GDM1 (cell line): ENCODE measurements at regions not wholly inside any gene's neighbourhood (a gene's known extent, or its start where the extent isn't known, plus 50 kb on each side); places are given as distances from the start of the nearest gene placed in this dataset.

Experiments used
- DNase-seq: peaks from one replicate; lab custom pipeline; 2025; lab: John Stamatoyannopoulos, UW

GRCh38 chr2:221064058-221064854, 507.8 kb downstream of the EPHA4 start:
- no peak for DNase-seq

DNA sequence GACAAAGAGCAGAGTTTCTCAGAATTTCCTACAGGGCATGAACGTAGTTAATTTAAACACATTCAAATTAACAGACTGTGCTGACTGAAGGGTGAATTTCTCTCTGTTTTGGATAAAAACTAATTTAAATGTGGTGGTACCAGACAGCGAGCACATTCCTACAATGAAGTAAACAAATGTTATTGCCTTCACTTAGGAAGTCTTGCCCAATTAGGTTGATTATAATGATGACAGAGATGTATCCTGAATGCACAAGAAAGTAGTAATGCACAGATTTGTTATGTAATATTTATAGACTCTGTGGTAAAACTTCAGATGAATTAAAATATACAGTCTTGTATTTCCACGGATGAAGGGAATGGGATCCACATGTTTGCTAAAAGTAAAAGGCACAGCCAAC, 507.2 kb downstream of the EPHA4 start:
- no peak for DNase-seq

GRCh38 chr2:221068123-221068522, 504.0 kb downstream of the EPHA4 start:
- no peak for DNase-seq

DNA sequence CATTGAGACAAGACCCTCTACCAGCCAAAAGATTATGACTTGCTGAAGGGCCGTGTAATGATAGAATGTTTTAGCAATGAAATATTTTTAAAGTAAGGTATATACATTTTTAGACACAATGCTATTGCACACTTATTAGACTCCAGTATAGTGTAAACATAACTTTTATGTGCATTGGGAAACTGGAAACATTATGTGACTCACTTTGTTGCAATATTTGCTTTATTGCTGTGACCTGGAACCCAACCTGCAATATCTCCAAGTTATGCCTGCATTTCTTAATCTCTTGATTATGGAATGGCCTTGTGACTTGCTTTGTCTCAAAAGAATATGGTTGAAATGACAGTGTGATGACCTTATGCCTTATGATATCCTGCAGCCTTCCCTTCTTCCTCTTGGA, 502.0 kb downstream of the EPHA4 start:
- no peak for DNase-seq

DNA sequence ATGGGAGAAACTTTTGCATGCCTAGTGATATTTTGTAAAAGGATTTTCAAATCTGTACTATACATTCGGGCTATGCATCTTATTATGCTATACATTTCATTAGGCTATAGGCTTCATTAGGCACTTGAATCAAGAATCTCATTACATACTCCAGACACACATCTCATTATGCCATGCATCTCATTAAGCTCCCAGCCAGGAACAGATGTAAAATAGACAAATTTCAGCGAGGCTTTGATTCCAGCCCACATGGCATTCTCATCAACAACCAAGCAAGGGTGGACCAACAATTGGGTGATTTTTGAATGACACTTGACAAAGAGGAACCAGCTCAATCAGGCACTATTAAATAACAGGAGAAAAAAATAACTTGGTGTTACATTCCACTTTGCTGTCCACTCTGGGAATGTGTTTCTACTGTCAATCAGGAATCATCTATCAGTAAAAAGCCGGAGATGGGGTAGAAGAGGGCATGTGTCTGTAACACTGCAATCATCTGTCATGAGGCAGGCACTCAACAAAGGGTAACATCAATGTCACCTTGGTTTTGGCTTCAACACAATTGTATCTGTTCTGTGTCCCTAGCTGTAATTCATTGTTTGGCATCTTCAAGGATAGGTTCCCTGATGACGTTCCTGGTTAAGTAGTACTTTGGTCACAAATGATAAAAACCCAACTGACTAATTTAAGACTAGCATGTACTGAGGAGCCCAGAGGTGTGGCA, 498.6 kb downstream of the EPHA4 start:
- no peak for DNase-seq

GRCh38 chr2:221074238-221074637, 497.9 kb downstream of the EPHA4 start:
- DNase-seq: no peak

DNA sequence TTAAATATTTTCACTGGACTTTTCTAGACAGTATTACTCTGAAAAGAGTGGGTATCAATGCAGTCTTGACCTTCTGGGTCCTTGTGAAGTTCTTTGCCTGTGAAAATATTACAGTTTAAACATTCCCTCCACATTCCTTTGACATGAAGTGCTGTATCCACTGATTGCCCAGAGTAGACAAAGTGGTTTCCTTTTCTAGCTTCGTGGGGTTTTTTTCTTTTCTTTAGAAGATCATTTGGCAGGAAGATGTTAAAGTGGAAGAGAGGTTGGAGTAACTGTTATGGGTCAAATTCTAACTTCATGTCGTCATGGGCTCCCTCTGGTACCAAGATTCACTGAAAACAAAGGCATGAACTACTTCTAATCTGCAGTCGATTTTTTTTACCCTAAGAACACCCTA, 496.9 kb downstream of the EPHA4 start:
- DNase-seq: no peak

DNA sequence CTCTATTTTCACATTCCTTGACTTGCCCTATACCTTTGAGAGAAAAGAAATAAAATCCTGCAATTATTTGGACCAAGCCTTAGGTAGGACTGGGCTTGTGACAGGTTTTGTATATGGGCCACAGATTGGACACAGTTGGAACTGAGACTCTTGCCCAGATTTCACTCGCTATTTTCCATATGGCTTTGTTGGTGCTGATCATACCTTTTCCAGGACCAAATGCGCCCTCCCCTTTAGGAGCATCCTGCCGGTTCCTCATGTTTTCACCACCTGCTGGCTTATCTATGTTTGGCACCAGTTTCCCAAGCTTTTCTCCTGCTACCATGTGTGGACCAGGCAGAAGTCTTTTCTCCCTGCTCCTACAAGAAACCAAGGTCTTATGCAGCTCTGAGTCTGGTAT, 494.9 kb downstream of the EPHA4 start:
- no peak for DNase-seq

DNA sequence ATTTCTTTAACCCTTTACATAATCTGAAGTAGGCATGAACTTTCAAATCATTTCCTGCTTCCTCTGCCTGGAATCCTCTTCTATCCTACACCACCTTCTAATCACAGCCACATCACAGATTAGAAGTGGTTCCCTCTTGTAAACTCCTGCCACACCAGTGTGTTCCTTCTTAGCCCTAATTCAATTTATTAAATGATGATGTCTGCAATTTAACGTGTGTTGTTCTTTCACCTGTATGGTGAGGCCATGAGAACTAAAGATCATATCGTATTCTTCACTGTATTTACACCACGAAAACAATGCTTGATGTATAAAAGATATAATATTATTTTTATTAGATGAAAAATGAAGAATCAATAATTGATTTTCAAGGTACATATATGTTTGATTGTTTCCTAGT, 494.3 kb downstream of the EPHA4 start:
- DNase-seq: no peak

GRCh38 chr2:221085341-221085900, 486.7 kb downstream of the EPHA4 start:
- DNase-seq: no peak

GRCh38 chr2:221085936-221086335, 486.2 kb downstream of the EPHA4 start:
- DNase-seq: no peak

DNA sequence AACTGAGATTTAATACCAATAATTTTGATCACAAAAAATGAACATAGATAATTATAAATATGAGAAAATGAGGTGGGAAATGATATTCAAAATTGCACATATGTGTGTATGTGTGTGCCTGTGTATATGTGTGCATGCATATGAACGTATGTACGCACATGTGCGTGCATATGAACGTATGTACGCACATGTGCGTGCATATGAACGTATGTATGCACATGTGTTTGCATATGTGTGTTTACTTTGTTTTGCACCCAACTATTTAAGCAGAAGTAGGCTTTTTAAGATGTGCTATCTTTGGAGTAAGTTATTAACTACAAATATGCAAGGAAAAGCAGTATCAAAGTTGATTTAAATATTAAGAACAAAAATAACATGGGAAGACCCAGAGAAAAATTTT, 484.3 kb downstream of the EPHA4 start:
- DNase-seq: no peak

DNA sequence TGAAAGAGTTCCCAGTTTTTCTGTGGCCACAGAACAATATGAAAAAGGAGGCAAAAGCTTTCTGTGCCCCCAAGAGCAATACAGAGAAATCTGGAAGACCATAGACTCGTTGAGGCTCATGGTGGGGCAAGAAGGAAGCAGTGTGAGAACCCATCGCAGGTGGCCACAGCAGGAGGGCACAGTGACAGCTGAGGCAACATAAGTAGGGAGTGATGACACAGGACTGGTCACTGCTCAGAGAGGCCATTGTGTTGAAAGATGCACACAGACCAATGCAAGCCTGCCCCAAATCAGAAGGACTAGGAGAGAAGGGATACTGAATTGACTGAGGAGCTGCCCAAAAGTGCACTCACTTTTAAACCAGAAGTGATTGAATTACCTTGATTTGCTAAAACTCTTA, 483.6 kb downstream of the EPHA4 start:
- no peak for DNase-seq

- no peak for DNase-seq
Measured at GRCh38 chr2:221095356-221095755, 476.7 kb downstream of the EPHA4 start.

- DNase-seq: no peak
Measured at GRCh38 chr2:221096706-221097567, 475.2 kb downstream of the EPHA4 start.

DNA sequence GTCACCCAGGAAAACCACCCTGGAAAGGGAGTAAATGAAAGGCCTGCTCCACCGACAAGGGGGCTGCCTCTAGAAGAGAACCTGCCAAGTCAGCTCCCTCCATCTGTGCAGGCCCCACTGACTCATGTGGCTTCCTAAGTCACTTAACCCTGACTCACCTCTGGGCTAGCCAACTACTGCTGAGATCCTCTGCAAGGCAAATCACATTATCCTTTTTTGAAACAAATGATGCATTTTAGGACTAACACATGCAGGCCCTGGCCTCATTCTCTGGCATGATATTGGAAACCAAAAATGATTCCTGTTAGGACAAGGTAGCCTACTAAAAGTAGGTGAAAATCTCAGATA, 474.6 kb downstream of the EPHA4 start:
- DNase-seq: no peak

- DNase-seq: no peak
Measured at GRCh38 chr2:221097949-221098348, 474.2 kb downstream of the EPHA4 start.

DNA sequence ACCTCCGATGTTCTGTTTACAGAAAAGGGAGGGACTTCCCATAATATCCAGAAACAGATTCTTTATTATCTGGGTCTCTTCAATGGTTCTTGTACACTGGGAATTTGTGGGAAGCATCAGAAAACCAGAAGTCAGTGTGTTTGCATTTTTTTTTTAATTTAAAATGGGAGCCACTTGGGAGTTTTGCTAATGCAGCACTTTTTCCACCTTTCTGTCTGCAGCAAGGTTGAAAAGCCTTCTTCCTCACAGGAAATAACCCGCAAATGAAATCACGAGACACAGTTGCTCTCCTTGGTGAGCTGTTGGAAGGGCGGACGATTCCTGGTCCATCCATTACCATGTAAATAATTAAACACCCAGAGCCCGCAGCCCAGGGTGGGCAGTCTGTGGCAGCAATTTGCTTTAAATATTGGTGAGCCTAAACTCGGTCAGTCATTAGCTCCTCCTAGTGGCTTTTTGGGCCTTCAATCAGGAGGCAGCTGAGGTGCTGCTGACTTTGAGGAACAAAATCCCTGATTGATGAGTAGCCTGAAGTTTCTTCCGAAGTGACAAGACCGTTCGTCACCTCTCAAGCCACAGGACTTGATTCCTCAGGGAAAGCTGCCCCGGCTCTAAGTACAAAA, 471.5 kb downstream of the EPHA4 start:
- DNase-seq: no peak

DNA sequence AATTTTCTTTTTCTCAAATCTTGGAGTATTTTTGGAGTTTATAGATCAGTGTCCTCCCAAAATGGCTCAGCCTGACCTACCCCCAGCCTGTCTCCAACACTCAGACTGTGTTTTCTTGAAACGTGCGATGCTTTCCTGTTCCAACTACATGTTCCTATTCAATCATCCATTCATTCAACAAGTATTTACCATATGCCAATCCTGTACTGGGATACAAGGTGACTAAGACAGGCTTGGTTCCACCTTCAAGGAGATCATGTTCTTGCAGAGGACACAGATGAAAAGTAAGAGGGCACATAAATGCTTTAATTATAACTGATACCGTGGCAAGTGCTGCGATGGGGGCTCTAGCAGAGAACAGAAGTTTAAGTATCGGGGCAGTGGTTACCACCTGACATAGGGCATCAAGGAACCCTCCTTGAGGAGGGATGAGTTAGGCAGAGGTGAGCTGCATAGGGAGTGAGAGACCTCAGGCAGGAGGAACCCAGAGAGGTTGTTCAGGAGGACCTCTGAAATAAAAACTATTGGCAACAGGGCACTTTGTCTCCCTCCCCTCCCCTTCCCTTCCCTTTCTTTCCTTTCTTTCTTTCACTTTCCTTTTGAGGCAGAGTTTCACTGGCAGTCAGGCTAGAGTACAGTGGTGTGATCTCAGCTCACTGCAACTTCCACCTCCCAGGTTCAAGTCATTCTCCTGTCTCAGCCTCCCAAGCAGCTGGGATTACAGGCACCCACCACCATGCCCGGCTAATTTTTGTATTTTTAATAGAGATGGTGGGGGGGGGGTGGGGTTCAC, 469.0 kb downstream of the EPHA4 start:
- no peak for DNase-seq

DNA sequence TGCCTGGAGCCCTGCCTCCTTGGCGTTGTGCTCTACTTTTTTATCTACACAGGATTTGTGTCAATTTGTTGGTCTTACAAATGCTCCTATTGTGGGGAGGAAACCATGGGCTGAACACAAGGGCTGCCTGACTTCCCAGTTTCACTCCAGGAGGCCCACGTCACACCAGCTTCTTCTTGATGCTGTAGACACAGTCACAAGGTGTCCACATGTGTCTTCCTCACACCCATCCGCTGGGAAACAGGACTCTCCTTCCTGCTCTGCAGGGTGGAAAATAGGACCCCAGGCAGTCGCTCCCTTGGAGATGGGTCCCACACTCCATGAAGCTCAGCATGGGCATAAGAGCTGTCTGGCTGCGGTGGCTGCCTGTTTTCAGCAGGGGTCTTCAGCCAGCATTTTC, 468.2 kb downstream of the EPHA4 start:
- no peak for DNase-seq

DNA sequence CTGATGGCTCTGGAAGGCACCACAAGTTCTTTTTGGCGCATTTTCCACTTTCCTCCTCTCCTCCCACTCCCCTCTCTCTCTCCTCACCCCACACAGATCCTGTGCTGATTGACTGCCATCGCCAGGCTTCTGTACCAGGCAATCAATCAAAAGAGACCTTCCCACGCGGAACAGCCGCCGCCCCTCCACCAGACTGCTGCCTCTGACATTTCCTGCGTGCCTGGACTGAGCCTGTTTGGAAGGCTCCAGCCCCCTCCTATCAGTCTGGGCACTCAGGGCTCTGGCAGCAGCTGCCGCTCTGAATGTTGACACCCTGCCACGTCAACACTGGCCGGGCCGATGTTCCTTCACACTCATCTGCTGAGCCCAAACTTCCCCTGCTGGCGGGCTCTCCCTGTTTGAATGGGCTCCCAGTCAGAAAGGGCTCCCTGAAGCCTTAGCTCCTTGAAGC, 467.7 kb downstream of the EPHA4 start:
- no peak for DNase-seq
